ENCODE measurements at regions not wholly inside any gene's neighbourhood (a gene's known extent, or its start where the extent isn't known, plus 50 kb on each side); places are given as distances from the start of the nearest gene placed in this dataset.

DNA sequence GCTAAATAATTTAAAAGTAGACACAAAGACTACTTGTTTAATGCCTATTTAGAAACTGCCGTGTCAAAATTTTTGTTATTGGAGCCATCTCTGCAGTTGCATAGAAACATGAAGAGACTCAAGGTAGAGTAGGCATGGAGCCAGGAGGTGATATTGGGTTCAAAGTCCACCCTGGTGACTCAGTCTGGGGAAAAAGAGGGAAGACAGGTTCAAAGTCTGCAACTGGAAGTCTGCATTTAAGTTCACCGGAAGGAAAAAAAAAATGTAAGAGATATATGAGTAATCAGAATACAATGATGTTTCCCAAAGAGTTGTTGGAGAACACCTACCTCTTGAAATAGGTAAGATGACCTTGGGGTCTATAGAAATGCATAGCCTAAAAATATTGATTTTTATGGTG lies 67.4 kb upstream of the QRFPR start:
- no peak for TF ChIP-seq EZH2 (IDR thresholded peaks at IDR 0.05; ENCODE audit: borderline replicate concordance, low read depth, low read length, severe bottlenecking)
- TF ChIP-seq, protein P1, sequence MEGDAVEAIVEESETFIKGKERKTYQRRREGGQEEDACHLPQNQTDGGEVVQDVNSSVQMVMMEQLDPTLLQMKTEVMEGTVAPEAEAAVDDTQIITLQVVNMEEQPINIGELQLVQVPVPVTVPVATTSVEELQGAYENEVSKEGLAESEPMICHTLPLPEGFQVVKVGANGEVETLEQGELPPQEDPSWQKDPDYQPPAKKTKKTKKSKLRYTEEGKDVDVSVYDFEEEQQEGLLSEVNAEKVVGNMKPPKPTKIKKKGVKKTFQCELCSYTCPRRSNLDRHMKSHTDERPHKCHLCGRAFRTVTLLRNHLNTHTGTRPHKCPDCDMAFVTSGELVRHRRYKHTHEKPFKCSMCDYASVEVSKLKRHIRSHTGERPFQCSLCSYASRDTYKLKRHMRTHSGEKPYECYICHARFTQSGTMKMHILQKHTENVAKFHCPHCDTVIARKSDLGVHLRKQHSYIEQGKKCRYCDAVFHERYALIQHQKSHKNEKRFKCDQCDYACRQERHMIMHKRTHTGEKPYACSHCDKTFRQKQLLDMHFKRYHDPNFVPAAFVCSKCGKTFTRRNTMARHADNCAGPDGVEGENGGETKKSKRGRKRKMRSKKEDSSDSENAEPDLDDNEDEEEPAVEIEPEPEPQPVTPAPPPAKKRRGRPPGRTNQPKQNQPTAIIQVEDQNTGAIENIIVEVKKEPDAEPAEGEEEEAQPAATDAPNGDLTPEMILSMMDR (IDR thresholded peaks at IDR 0.05; ENCODE audit: borderline replicate concordance, extremely low read depth, low read length, poor library complexity, severe bottlenecking): no peak
- no peak overlapping the region for H3K4me3 ChIP-seq (ENCODE audit: low read depth in 1 of 2, low read length in 2 of 2)
- H3K9ac ChIP-seq (ENCODE audit: low read depth, low read length): no peak overlapping the region
- H3K4me1 ChIP-seq (ENCODE audit: insufficient read depth, low read length): no peaks in the 10 kb centered on the region
- no peak overlapping the region for H2AFZ ChIP-seq (ENCODE audit: low read depth, low read length)
- ATAC-seq (ENCODE audit: insufficient read depth, low read depth) (no peak), DNase-seq (no peak)
- H3K36me3 ChIP-seq (ENCODE audit: insufficient read depth, low read length): no peaks in the 10 kb centered on the region
- H3K4me2 ChIP-seq (ENCODE audit: insufficient read depth, low read length): no peak overlapping the region
- peaks cover 14% of the 10 kb centered on the region for H3K27me3 ChIP-seq (ENCODE audit: insufficient read depth, low read length, poor library complexity)
- H3K9me3 ChIP-seq (ENCODE audit: insufficient read depth, low read length, severe bottlenecking): no peaks in the 10 kb centered on the region
- H3K79me2 ChIP-seq (ENCODE audit: insufficient read depth, low read length): no peaks in the 10 kb centered on the region
- no peak overlapping the region for H3K27ac ChIP-seq (ENCODE audit: low read length)
- no peaks in the 10 kb centered on the region for H4K20me1 ChIP-seq (ENCODE audit: insufficient read depth, low read length)

DNA sequence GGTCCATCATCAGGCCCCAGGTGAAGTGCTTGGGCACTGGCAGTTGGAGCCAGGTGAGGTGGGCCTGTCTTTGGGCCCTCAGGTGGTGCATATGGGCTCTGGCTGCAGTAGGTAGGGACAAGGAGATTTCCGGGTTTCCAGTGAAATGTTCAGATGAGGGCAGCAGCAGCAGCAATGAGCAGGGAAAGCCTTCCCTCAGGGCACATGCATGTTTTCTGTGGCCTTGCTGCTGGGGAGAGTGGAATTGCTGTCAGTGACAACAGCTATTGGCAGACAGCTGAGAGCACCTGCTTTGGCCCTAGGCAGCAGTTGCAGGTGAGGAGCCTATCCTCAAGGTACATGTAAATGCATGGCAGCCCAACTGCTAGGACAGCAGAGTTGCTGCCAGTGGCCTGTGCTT lies 58.9 kb upstream of the QRFPR start:
- Histone ChIP-seq H3K9me3 (ENCODE audit: insufficient read depth, low read length, severe bottlenecking) (no peaks in the 10 kb centered on the region), H2AFZ (ENCODE audit: low read depth, low read length) (no peak overlapping the region)
- ATAC-seq (ENCODE audit: insufficient read depth, low read depth): no peak

More for the DNA sequence above, 58.9 kb upstream of the QRFPR start:
- DNase-seq: no peak
- Histone ChIP-seq H3K4me2 (ENCODE audit: insufficient read depth, low read length) (no peak overlapping the region), H3K36me3 (ENCODE audit: insufficient read depth, low read length) (no peaks in the 10 kb centered on the region), H3K27me3 (ENCODE audit: insufficient read depth, low read length, poor library complexity) (no peaks in the 10 kb centered on the region), H3K27ac (ENCODE audit: low read length) (no peak overlapping the region), H3K4me1 (ENCODE audit: insufficient read depth, low read length) (no peaks in the 10 kb centered on the region), H3K9ac (ENCODE audit: low read depth, low read length) (no peak overlapping the region), H4K20me1 (ENCODE audit: insufficient read depth, low read length) (no peaks in the 10 kb centered on the region), H3K79me2 (ENCODE audit: insufficient read depth, low read length) (no peaks in the 10 kb centered on the region), H3K4me3 (ENCODE audit: low read depth in 1 of 2, low read length in 2 of 2) (no peak overlapping the region)
- TF ChIP-seq EZH2 (IDR thresholded peaks at IDR 0.05; ENCODE audit: borderline replicate concordance, low read depth, low read length, severe bottlenecking): no peak
- TF ChIP-seq, protein P1 (IDR thresholded peaks at IDR 0.05; ENCODE audit: borderline replicate concordance, extremely low read depth, low read length, poor library complexity, severe bottlenecking): no peak
